H1 (cell line): ENCODE measurements at regions not wholly inside any gene's neighbourhood (a gene's known extent, or its start where the extent isn't known, plus 50 kb on each side); places are given as distances from the start of the nearest gene placed in this dataset.

Source experiments
- BRCA1 ChIP-seq: IDR thresholded peaks from 2 replicates; pipeline ENCODE4 v1.6.1; 2012; ENCODE audit warnings: low read depth, low read length, improper control_type of control experiment
- EZH2 ChIP-seq: fragments of 200-600 bp; sonication (generic); IDR thresholded peaks from 2 replicates; pipeline ENCODE4 v1.7.1; 2012; ENCODE audit warnings: low read depth, mild to moderate bottlenecking, moderate library complexity, low read length, inconsistent platforms; ENCODE audit not compliant: severe bottlenecking
- GABPA ChIP-seq: IDR thresholded peaks from 2 replicates; pipeline ENCODE4 v1.6.1; 2011; ENCODE audit warnings: mild to moderate bottlenecking, low read length, moderate library complexity, borderline replicate concordance; ENCODE audit not compliant: insufficient read depth
- POLR2A ChIP-seq, 2 experiments: IDR thresholded peaks; 1 replicate in 1 of 2; 2 replicates in 1 of 2; pipeline ENCODE4 v1.6.1; 2011; ENCODE audit warnings: low read depth in 2 of 2, low read length in 2 of 2, mild to moderate bottlenecking in 2 of 2; ENCODE audit errors: control extremely low read depth in 1 of 2
- POLR2AphosphoS5 ChIP-seq: IDR thresholded peaks from 2 replicates; pipeline ENCODE4 v1.6.1; 2011; ENCODE audit warnings: low read depth, low read length
- RXRA ChIP-seq: IDR thresholded peaks from 2 replicates; pipeline ENCODE4 v1.6.1; 2011; ENCODE audit warnings: low read depth, mild to moderate bottlenecking, low read length, moderate library complexity; ENCODE audit not compliant: insufficient read depth
- SP4 ChIP-seq: IDR thresholded peaks from 2 replicates; pipeline ENCODE4 v1.6.1; 2012; ENCODE audit warnings: low read length, inconsistent platforms
- TCF12 ChIP-seq: IDR thresholded peaks from 2 replicates; pipeline ENCODE4 v1.6.1; 2011; ENCODE audit warnings: low read depth, mild to moderate bottlenecking, low read length
- TEAD4 ChIP-seq: IDR thresholded peaks from 2 replicates; pipeline ENCODE4 v1.6.1; 2012; ENCODE audit warnings: low read depth, low read length, inconsistent platforms, mixed read lengths
- ZNF274 ChIP-seq: IDR thresholded peaks from 2 replicates; pipeline ENCODE4 v1.7.0; 2012; ENCODE audit warnings: low read length, borderline replicate concordance; ENCODE audit errors: extremely low read depth
- TF ChIP-seq, protein P1 (sequence below): IDR thresholded peaks from 2 replicates; pipeline ENCODE4 v1.6.1; 2011; ENCODE audit warnings: low read depth, mild to moderate bottlenecking, low read length; ENCODE audit not compliant: insufficient read depth
- TF ChIP-seq, protein P2 (sequence below), 3 experiments: IDR thresholded peaks; 1 replicate in 2 of 3; 2 replicates in 1 of 3; pipeline versions ENCODE4 v1.5.1 to v1.6.1; 2011; ENCODE audit warnings: low read length in 3 of 3, mild to moderate bottlenecking in 3 of 3, inconsistent platforms in 2 of 3, low read depth in 1 of 3, moderate library complexity in 1 of 3; ENCODE audit not compliant: insufficient read depth in 1 of 3; ENCODE audit errors: control extremely low read depth in 1 of 3

DNA sequence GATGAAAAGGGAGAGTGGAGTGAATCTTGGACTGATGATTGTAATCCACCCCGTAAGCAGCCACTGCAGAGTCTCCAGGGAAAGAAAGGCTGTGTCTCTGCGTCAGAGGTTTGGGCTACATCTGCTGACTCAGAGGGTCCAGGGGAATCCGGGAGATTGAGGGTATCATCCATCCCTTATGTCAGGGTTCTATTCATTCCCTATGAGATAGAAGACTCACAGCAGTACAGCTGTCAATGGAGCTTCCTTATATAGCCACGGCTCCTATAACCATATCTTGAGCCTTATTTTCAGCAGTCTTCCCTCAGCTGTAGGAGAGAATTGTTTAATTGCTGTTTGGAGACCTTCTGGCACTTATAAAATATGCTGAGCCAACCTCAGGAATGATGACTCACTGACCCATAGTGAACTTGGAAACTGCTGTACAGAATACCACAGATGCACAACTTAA lies 558.2 kb upstream of the PFKP start:
- TF ChIP-seq, protein P1, sequence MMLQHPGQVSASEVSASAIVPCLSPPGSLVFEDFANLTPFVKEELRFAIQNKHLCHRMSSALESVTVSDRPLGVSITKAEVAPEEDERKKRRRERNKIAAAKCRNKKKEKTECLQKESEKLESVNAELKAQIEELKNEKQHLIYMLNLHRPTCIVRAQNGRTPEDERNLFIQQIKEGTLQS = no peak
- TF ChIP-seq EZH2 (no peak), POLR2A (IDR thresholded peaks at IDR 0.05; ENCODE audit: control extremely low read depth in 1 of 2, low read depth in 2 of 2, low read length in 2 of 2) (no peak), TEAD4 (no peak), ZNF274 (no peak), SP4 (no peak), GABPA (no peak), TCF12 (no peak), RXRA (no peak), BRCA1 (no peak), POLR2AphosphoS5 (no peak)
- TF ChIP-seq, protein P2, sequence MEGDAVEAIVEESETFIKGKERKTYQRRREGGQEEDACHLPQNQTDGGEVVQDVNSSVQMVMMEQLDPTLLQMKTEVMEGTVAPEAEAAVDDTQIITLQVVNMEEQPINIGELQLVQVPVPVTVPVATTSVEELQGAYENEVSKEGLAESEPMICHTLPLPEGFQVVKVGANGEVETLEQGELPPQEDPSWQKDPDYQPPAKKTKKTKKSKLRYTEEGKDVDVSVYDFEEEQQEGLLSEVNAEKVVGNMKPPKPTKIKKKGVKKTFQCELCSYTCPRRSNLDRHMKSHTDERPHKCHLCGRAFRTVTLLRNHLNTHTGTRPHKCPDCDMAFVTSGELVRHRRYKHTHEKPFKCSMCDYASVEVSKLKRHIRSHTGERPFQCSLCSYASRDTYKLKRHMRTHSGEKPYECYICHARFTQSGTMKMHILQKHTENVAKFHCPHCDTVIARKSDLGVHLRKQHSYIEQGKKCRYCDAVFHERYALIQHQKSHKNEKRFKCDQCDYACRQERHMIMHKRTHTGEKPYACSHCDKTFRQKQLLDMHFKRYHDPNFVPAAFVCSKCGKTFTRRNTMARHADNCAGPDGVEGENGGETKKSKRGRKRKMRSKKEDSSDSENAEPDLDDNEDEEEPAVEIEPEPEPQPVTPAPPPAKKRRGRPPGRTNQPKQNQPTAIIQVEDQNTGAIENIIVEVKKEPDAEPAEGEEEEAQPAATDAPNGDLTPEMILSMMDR (IDR thresholded peaks at IDR 0.05; ENCODE audit: control extremely low read depth in 1 of 3, insufficient read depth in 1 of 3, low read depth in 1 of 3, low read length in 3 of 3) = no peak
